OCI-M1 (cell line): ENCODE measurements at regions not wholly inside any gene's neighbourhood (a gene's known extent, or its start where the extent isn't known, plus 50 kb on each side); places are given as distances from the start of the nearest gene placed in this dataset.

ENCODE experiments used
- DNase-seq: peaks from one replicate; lab custom pipeline; 2025; lab: John Stamatoyannopoulos, UW

- DNase-seq, result no peak
These were observed 65.0 kb downstream of the NOL4 start for GRCh38 chr18:34159691-34160185.

- no peak for DNase-seq
These were observed 65.6 kb downstream of the NOL4 start for GRCh38 chr18:34158881-34159690.

GRCh38 chr18:34153711-34154110, 71.0 kb downstream of the NOL4 start:
- peak; percentile 75 for DNase-seq

DNA sequence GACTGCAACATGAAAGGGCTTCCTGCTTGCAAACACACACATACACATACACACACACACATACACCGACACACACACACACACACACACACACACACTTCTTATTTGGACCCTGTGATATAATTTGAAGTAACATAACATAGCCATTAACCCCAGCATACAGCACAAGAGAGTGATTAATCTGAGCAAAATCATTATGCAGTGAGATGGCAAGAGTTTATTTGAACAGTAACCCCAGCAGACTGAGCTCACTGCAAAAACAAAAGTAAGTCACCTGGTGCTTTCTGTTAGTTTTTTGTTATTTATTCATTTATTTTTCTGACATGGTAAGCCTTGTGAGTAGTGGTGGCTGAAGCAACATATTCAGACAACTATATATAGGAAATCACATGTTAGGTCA, 93.7 kb downstream of the NOL4 start:
- no peak for DNase-seq

DNA sequence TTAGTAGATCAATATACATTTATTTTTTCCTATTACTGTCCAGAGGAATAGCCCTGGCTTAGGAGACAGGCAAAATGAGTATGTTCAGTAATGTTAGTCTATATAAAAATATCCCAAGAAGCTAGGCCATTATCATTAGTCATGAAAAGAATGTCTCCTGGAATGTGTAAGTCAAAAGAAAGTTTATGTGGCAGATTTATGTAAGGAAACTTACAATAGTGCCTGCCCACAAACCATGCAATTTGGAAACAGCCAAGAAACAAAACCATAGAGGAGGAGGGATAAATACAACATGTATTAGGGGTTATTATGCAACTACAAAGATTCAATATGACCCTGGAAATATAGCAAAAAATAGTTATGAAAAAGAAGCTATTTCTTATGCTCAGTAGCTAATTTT, 96.3 kb downstream of the NOL4 start:
- no peak for DNase-seq

- DNase-seq, result no peak
These were observed 98.6 kb downstream of the NOL4 start for GRCh38 chr18:34126121-34126520.

GRCh38 chr18:34122724-34123334, 101.9 kb downstream of the NOL4 start:
- peak; percentile 81 for DNase-seq

DNA sequence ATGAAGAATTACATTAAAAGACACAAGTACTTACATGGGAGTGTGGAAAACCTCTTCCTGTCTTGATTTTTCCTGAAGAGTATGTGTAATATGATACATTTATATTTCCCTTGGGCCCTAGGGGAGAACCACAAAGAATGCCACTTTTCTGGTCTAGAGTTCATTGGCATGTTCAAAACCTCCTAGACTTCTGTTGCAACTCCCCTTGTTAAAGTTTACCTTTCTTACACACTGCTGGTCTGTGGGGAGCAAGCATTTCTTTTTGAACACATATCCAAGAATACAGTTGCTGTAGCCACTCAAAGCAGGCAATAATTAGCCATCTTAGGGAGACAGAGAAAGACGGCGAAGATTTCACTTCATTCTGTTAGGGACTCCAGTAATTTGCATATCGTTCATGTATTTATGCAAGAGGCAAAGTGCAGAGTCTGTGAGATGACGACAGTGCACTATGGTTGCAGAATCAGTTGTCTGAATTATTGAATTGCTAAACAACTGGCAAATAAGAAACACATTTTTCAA, 103.5 kb downstream of the NOL4 start:
- no peak for DNase-seq

GRCh38 chr18:34120294-34120693, 104.4 kb downstream of the NOL4 start:
- no peak for DNase-seq

- DNase-seq, result no peak
These were observed 107.4 kb downstream of the NOL4 start for GRCh38 chr18:34117319-34117718.

- no peak for DNase-seq
These were observed 109.2 kb downstream of the NOL4 start for GRCh38 chr18:34115409-34116081.

DNA sequence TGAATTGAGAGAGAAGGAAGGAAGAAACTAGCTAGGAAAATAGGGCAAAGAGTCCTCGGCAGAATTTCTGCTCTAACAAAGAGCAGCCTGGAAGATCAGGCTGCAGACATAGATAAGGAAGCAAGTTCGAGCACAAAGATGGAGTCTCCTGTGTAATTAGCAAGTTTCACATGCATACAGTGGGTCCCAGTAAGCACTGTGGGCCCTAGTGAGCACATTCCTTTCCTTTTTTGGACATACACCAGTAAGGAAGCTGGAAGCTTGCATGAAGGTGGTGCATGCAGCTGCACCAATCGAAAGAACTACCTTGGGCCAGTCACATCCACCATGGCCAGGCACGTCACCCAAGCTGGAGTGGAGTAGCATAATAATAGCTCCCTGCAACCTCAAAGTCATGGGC, 109.7 kb downstream of the NOL4 start:
- no peak for DNase-seq

GRCh38 chr18:34108206-34108605, 116.5 kb downstream of the NOL4 start:
- no peak for DNase-seq

GRCh38 chr18:34098109-34098508, 126.6 kb downstream of the NOL4 start:
- DNase-seq, result no peak

DNA sequence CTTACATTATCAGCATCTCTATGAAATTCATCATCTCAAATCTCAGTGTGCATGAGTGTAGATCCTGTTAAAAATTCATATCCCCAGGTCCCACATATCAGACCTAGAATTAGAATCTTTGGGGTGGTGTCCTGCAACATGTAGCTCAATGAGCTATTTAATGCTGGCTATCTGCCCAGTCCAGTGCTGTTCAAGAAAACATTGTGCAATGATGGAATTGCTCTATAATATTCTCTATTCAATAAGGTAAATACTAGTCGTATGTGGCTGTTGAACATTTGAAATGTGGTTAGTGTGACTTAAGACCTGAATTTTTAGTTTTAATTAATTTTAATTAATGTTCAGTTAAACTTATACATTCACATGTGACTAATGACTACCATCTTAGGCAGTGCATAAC, 127.4 kb downstream of the NOL4 start:
- no peak for DNase-seq

DNA sequence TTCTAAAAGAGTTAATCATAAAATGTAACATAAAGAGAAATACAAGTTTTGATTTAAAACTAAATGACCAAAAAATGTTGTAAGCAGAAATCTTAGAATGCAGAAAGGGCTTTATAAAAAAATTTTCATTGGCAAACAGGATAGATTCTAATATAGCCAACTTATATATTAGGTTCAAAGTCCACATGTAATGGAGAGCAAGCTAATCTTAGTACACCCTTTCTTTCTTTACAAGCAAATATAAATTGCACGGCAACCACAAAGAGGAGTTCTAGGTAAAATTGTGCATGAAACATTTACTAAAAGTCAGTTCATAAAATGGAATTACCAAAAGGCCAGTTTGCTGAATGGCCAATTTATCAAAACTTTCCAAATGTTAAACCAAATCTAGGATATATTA, 130.6 kb downstream of the NOL4 start:
- no peak for DNase-seq

DNA sequence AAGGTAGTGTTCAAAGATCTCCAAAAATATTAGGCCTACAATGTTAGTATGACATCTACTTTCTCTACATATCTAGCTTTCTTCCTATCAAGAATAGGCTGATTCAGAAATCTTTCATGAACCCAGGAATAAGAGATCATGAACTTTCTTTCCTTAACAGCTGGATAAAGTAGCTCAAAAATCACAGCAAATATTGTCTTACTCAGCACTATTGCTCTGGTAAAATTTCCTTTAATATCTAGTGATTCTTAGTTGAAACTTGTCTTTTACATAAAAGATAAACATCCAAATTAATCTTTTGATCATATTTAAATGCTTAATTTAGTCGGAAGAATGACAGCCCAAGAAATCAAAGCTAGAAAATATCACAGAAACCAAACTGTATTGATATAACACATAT, 131.9 kb downstream of the NOL4 start:
- DNase-seq, result no peak

DNA sequence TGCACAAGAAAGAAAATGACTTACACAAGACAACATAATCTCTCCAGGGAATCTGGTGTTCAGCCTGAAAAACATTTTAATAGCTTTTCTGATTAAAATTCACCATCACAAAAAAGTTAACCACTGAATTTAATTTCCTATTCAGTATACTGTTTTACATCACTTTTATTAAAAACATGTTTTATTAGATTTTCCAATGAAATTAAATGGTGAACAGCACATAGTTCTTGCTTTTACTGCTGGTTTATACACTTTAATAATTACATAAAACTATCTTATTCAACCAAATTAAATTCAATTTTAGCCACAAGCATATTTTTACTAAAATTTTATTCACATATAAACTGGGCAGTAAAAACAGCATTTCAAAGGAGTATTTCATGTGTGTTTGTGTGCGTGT, 138.3 kb downstream of the NOL4 start:
- no peak for DNase-seq

DNA sequence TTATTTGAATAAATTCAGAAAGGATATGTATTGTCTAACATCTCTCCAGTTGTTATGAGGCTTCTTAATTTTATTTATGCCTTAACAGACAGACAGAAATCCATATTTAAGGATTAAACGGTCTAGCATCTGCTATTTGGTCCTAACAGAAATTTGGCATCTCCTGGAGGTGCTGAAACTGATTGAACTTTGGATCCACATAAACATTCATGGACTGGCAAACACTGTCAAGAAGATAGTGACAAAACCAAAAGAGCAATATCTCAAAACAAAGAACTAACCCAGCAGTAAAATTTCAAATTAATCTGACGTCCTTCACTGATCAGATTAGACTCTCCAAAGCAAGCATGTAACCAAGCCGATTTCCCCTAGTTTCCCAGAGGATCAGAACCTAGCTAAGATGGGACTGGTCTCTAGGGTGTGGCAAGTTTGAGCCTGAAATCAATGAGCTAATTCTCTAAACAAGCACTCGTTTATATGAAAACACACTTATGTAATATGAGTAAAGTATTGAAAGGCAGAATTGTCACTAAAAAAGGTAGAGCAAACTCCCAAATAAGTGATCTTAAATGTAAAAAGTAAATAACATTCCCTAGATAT, 139.5 kb downstream of the NOL4 start:
- DNase-seq, result no peak

GRCh38 chr18:34084635-34085034, 140.1 kb downstream of the NOL4 start:
- DNase-seq, result no peak

GRCh38 chr18:34083910-34084535, 140.7 kb downstream of the NOL4 start:
- DNase-seq, result no peak

DNA sequence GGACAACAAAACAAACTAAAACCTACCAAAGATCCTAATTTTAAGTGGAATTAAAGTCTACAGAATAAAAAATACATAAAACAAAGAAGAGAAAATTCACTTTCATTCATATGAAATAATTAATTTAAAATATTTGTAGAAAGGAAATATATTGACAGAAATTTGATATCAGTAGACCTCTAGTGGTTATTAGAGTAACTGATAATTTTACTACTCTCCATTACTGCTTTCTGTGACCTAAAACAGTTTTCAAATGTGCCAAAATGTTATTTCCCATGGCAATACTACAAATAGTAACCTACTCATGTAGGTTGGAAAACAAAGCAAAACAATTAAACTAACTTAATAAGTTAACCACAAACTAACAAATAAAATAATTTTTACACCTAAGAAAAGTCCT, 147.1 kb downstream of the NOL4 start:
- DNase-seq, result no peak
